ENCODE measurements at regions not wholly inside any gene's neighbourhood (a gene's known extent, or its start where the extent isn't known, plus 50 kb on each side); places are given as distances from the start of the nearest gene placed in this dataset.

DNA sequence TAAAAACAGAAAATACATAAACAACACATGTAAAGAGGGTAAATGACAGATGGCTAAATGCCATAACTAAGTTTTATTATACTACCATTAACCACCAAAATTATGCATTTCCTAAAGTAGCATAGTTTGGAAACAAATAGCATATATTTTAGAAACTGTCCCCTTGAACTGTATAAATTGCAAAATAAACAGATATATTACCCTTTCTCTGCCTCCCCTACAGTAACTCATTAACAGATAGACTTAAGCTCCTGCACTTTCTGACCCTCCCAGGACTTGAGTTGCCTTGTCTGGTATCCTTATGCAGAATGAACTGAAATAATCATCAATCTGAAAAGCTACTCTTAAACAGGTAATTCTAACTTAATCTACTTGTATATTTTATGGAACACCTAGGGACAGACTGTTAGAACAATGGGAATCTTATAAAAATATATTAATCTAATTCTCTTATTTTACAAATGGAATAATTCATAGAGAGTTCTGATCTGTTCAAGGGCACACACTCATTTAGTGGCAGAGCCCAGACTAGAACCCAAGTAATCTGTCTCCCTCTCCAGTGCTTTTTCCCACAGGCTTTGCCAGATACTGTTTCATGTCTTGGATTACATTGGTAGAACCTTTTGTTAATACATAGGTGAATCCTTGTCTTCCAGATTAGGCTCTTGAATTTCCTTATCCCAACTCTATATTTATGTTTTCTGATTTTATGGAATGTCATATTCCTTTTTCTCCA lies 50.6 kb upstream of the LOC128125822 start:
- in situ Hi-C loops (cut with MboI; ENCODE audit: low sequenced_read_pairs), result no loop called here

All from HL-60/S4 (cell line).